ENCODE measurements at regions not wholly inside any gene's neighbourhood (a gene's known extent, or its start where the extent isn't known, plus 50 kb on each side); places are given as distances from the start of the nearest gene placed in this dataset.
A peak's percentile ranks its signal among the peaks of the same experiment; 100 is the strongest.

DNA sequence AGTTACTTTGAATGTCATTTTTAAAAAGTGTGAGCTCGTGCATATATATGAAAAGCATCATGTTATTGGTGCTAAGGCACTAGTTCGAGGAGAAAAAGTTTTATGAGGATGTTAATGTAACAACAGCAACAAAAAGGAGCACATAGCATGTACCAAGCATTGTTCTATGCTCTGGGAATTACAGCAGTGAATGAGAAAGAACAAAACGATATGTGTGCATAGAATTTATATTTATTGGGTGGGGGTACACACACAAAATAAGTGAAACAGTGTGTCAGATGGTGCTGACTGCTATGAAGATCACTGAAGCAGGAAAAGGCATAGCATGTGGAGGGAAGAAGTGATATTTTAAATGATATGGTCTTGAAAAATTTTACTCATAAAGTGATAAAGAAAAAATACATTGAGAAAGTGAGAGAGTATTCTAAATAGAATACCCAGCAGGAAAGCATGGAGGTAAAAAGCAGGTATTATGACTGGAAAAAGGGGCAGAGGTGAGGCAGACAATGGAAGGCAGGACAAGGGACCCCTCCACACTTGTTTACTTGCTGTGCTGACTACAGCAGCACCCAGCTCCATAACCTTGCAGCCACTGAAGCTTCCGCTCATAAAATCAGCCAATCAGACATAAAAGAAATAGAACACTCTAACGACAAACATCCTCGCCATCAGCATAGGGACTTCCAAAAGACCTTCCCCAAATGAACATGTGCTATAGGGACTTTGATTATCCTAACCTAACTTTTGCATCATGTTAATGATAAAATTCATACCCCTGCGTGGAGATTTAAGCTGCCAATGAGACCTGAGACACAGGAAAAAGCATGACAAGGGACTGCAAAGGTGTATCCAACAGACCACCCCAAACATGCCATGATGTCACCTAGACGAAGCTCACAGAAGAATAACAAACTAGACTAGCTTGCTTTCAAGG is 119.9 kb downstream of the HFE start:
- DNase-seq (ENCODE audit: low read depth, low spot score) (no peak), ATAC-seq (no peak)
- Histone ChIP-seq H3K4me1 (ENCODE audit: control insufficient read depth, insufficient read depth, low read length) (peaks cover 12% of the 10 kb centered on the region), H3K27me3 (ENCODE audit: control insufficient read depth, insufficient read depth, low read length) (no peaks in the 10 kb centered on the region), H3K27ac (ENCODE audit: low read length) (peak overlapping the region; percentile 93), H3K4me3 (ENCODE audit: low read depth in 2 of 2, low read length in 2 of 2) (peak overlapping the region; percentile 65 to 83; a peak in 3 of 4 replicates), H3K36me3 (ENCODE audit: control insufficient read depth, insufficient read depth, low read length) (no peaks in the 10 kb centered on the region), H3K9me3 (ENCODE audit: control insufficient read depth, insufficient read depth, low read depth, low read length) (no peaks in the 10 kb centered on the region)
- TF ChIP-seq TCF7L2 (IDR thresholded peaks at IDR 0.05; ENCODE audit: low read depth, low read length) = no peak
- TF ChIP-seq, protein P1, sequence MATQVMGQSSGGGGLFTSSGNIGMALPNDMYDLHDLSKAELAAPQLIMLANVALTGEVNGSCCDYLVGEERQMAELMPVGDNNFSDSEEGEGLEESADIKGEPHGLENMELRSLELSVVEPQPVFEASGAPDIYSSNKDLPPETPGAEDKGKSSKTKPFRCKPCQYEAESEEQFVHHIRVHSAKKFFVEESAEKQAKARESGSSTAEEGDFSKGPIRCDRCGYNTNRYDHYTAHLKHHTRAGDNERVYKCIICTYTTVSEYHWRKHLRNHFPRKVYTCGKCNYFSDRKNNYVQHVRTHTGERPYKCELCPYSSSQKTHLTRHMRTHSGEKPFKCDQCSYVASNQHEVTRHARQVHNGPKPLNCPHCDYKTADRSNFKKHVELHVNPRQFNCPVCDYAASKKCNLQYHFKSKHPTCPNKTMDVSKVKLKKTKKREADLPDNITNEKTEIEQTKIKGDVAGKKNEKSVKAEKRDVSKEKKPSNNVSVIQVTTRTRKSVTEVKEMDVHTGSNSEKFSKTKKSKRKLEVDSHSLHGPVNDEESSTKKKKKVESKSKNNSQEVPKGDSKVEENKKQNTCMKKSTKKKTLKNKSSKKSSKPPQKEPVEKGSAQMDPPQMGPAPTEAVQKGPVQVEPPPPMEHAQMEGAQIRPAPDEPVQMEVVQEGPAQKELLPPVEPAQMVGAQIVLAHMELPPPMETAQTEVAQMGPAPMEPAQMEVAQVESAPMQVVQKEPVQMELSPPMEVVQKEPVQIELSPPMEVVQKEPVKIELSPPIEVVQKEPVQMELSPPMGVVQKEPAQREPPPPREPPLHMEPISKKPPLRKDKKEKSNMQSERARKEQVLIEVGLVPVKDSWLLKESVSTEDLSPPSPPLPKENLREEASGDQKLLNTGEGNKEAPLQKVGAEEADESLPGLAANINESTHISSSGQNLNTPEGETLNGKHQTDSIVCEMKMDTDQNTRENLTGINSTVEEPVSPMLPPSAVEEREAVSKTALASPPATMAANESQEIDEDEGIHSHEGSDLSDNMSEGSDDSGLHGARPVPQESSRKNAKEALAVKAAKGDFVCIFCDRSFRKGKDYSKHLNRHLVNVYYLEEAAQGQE (IDR thresholded peaks at IDR 0.05; ENCODE audit: insufficient read depth in 1 of 2, low read depth in 2 of 2, low read length in 1 of 2) = no peak
- TF ChIP-seq SIN3A (IDR thresholded peaks at IDR 0.05; ENCODE audit: borderline replicate concordance, insufficient read depth, low read depth, low read length) = no peak
- no peak for TF ChIP-seq CTCF (IDR thresholded peaks at IDR 0.05)
- no peak for TF ChIP-seq POLR2AphosphoS5 (IDR thresholded peaks at IDR 0.05; ENCODE audit: low read depth, low read length)
- in situ Hi-C loops (cut with HindIII; ENCODE audit: low pct_unique_long_range_greater_than_20kb, low sequenced_read_pairs) (no loop called here), intact Hi-C loops (cut with micrococcal nuclease; ENCODE audit: unreplicated experiment) (no loop called here)
- POLR2A ChIA-PET = interaction anchor here (0.5 to 4.8 kb wide), 4 partner anchors 8 to 126 kb away, joined by 3 to 46 read pairs (median 4); a partner anchor contains a TSS
- CTCF ChIA-PET = no interaction called here
- no TSS peak for BruUV-seq (replicated peaks)

- in situ Hi-C loops (cut with HindIII; ENCODE audit: low pct_unique_long_range_greater_than_20kb, low sequenced_read_pairs) = no loop called here
- ChIA-PET CTCF (no interaction called here), POLR2A (interaction anchor here (0.7 kb wide), 1 partner anchor 45 kb away, joined by 3 read pairs; no protein-coding TSS in a partner anchor)
- TF ChIP-seq SIN3A (IDR thresholded peaks at IDR 0.05; ENCODE audit: borderline replicate concordance, insufficient read depth, low read depth, low read length) (no peak), TCF7L2 (IDR thresholded peaks at IDR 0.05; ENCODE audit: low read depth, low read length) (no peak), POLR2AphosphoS5 (IDR thresholded peaks at IDR 0.05; ENCODE audit: low read depth, low read length) (no peak), CTCF (IDR thresholded peaks at IDR 0.05) (no peak; the same call in 1 of the 2 replicates)
- TF ChIP-seq, protein P1 (IDR thresholded peaks at IDR 0.05; ENCODE audit: insufficient read depth in 1 of 2, low read depth in 2 of 2, low read length in 1 of 2) = no peak
- H3K27ac ChIP-seq (ENCODE audit: low read length) = peak overlapping the region; percentile 49; the same call in 1 of the 2 replicates
- no peaks in the 10 kb centered on the region for H3K27me3 ChIP-seq (ENCODE audit: control insufficient read depth, insufficient read depth, low read length)
- no TSS peak for BruUV-seq (replicated peaks)
- 0 out of 2 replicates have a peak, but pooled peaks cover under 1% of the 10 kb centered on the region for H3K4me1 ChIP-seq (ENCODE audit: control insufficient read depth, insufficient read depth, low read length)
- no peaks in the 10 kb centered on the region for H3K9me3 ChIP-seq (ENCODE audit: control insufficient read depth, insufficient read depth, low read depth, low read length)
- intact Hi-C loops (cut with micrococcal nuclease; ENCODE audit: unreplicated experiment) = no loop called here
- DNase-seq (ENCODE audit: low read depth, low spot score) = no peak
- no peaks in the 10 kb centered on the region for H3K36me3 ChIP-seq (ENCODE audit: control insufficient read depth, insufficient read depth, low read length)
- no peak overlapping the region for H3K4me3 ChIP-seq (ENCODE audit: low read depth in 2 of 2, low read length in 2 of 2)
- no peak for ATAC-seq
These were observed 124.7 kb downstream of the HFE start for GRCh38 chr6:26211963-26212362.
